ENCODE measurements at regions not wholly inside any gene's neighbourhood (a gene's known extent, or its start where the extent isn't known, plus 50 kb on each side); places are given as distances from the start of the nearest gene placed in this dataset.

DNA sequence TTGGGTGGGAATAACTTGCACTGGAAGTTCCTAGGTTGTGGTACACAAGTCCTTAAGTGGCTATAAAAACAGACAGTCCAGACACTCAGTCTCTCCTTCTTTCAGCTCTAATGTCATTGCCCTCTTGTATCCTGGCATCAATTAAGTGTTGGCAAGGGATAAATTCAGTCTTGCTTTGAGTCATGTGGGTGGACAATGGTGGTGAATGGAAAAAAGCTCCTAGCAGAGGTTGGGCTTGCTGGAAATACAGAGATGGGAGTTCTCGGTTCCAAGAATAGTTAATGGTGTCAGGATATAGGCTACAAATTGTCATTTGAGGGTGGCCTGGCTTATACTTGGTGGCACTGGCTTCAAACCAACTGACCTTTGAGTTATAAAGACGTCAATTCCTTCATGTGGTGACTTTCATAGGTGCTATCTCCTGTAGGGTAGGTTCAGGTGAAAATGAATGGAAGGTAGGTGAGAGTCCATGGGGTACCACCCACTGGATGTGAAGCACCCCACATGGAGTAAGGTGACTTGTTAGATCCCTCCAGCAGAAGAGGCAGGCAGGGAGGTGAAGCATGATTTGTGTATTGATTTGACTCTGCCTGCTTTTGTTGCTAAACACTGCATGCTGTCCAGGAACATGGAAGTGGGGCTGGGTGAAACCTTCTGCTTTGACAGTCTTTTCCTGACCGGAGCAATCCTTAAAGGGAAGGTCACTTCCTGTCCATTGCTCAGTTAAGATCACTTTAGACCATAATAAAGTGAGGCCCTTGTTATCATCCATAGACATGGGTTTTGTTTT, 102.0 kb downstream of the LACC1 start (continued):
- no peak for TF ChIP-seq STAT1 (IDR thresholded peaks at IDR 0.05; ENCODE audit: unreplicated experiment)

DNA sequence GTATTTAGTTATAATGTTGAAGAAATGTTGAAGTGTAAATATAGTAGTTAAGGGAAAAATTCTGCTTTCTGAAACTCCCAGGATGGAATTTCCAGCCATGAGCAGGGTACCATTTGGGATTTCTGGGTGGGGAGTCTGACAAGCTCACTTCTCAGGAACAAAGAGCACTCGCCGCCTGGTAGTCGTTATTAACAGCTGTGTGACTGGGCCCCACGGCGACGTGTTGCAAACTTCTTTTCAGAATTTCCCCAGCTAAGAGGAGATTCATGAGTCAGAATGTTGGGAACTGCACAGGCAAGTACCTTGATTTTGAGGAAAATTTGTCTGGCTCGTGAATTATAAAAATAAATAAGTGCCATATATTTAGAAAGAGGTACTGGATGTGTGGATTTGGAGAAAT, 103.7 kb downstream of the LACC1 start:
- Mint-ChIP-seq H3K36me3 (ENCODE audit: low read depth) (no peaks in the 10 kb centered on the region), H3K4me1 (peaks cover 5% of the 10 kb centered on the region; the same call in 2 of the 3 replicates), H3K27me3 (ENCODE audit: insufficient read depth, low read depth, poor library complexity) (no peaks in the 10 kb centered on the region), H3K9me3 (no peaks in the 10 kb centered on the region), H3K27ac (no peak overlapping the region), H3K4me3 (no peak overlapping the region)
- H4K20me1 ChIP-seq (replicated peaks; ENCODE audit: insufficient read depth) = no peaks in the 10 kb centered on the region
- no peak overlapping the region for H3K4me3 ChIP-seq
- H3F3A ChIP-seq (replicated peaks; ENCODE audit: low read depth) = no peaks in the 10 kb centered on the region
- H3K79me2 ChIP-seq (replicated peaks; ENCODE audit: insufficient read depth) = no peaks in the 10 kb centered on the region
- H3K9me2 ChIP-seq (ENCODE audit: insufficient read depth) = no peaks in the 10 kb centered on the region; the same call in 1 of the 2 replicates
- DNase-seq (ENCODE audit: low spot score) (no peak), ATAC-seq (no peak)
- H3K36me3 ChIP-seq (ENCODE audit: insufficient read depth) = no peaks in the 10 kb centered on the region
- no peak for TF ChIP-seq STAT1 (IDR thresholded peaks at IDR 0.05; ENCODE audit: unreplicated experiment)
- no peak for TF ChIP-seq CREB1 (CRISPR knock-in tag; IDR thresholded peaks at IDR 0.05; ENCODE audit: low read depth)
- TF ChIP-seq ZNF114 (CRISPR knock-in tag; IDR thresholded peaks at IDR 0.05) = no peak
- TF ChIP-seq EZH2phosphoT487 (IDR thresholded peaks at IDR 0.05; ENCODE audit: unreplicated experiment) = no peak
- H3K27ac ChIP-seq (ENCODE audit: low read depth) = no peak overlapping the region
- peaks cover 6% of the 10 kb centered on the region; the same call in 1 of the 2 replicates for H3K4me1 ChIP-seq (ENCODE audit: insufficient read depth)
- H2AFZ ChIP-seq = 0 out of 2 replicates have a peak overlapping the region, but pooled peaks have one; percentile 24
- no peak overlapping the region for H3K4me2 ChIP-seq
- no peaks in the 10 kb centered on the region for H3K27me3 ChIP-seq (ENCODE audit: insufficient read depth)

DNA sequence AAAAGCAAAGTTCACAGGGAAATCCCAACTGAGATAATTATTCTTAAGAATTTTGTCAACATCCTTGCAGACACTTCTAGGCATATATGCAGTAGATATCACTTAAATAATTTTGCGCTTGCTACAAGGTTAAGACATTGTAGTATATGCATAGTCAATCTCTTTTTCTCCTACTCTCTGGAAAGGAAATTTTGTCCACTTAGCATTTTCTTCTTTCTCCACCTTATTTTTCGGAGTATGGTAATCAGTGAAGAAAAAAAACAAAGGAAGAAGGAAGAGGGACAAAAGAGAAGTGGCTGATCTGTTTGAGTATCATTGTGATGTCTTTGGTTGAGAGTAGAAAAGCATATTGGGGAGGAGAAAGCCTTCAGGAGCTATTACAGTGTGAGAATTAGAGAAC, 104.6 kb downstream of the LACC1 start:
- TF ChIP-seq REST (IDR thresholded peaks at IDR 0.05; ENCODE audit: unreplicated experiment) (no peak), POLR2AphosphoS5 (IDR thresholded peaks at IDR 0.05; ENCODE audit: low read depth) (no peak), CREB1 (CRISPR knock-in tag; IDR thresholded peaks at IDR 0.05; ENCODE audit: low read depth) (no peak), ZNF114 (CRISPR knock-in tag; IDR thresholded peaks at IDR 0.05) (no peak), NANOG (IDR thresholded peaks at IDR 0.05; ENCODE audit: borderline replicate concordance) (no peak), EZH2phosphoT487 (IDR thresholded peaks at IDR 0.05; ENCODE audit: unreplicated experiment) (no peak), EZH2 (IDR thresholded peaks at IDR 0.05; ENCODE audit: low read depth, unreplicated experiment) (no peak), ZNF331 (CRISPR knock-in tag; IDR thresholded peaks at IDR 0.05; ENCODE audit: low read depth) (no peak)
- TF ChIP-seq, protein P1, sequence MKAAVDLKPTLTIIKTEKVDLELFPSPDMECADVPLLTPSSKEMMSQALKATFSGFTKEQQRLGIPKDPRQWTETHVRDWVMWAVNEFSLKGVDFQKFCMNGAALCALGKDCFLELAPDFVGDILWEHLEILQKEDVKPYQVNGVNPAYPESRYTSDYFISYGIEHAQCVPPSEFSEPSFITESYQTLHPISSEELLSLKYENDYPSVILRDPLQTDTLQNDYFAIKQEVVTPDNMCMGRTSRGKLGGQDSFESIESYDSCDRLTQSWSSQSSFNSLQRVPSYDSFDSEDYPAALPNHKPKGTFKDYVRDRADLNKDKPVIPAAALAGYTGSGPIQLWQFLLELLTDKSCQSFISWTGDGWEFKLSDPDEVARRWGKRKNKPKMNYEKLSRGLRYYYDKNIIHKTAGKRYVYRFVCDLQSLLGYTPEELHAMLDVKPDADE (IDR thresholded peaks at IDR 0.05) = no peak
- TF ChIP-seq, protein P2, sequence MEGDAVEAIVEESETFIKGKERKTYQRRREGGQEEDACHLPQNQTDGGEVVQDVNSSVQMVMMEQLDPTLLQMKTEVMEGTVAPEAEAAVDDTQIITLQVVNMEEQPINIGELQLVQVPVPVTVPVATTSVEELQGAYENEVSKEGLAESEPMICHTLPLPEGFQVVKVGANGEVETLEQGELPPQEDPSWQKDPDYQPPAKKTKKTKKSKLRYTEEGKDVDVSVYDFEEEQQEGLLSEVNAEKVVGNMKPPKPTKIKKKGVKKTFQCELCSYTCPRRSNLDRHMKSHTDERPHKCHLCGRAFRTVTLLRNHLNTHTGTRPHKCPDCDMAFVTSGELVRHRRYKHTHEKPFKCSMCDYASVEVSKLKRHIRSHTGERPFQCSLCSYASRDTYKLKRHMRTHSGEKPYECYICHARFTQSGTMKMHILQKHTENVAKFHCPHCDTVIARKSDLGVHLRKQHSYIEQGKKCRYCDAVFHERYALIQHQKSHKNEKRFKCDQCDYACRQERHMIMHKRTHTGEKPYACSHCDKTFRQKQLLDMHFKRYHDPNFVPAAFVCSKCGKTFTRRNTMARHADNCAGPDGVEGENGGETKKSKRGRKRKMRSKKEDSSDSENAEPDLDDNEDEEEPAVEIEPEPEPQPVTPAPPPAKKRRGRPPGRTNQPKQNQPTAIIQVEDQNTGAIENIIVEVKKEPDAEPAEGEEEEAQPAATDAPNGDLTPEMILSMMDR (conservative IDR thresholded peaks at IDR 0.05; ENCODE audit: low read depth in 2 of 2) = no peak
- peak overlapping the region; percentile 11; the same call in 1 of the 2 replicates for H2AFZ ChIP-seq

More for the DNA sequence above, 104.6 kb downstream of the LACC1 start:
- no peaks in the 10 kb centered on the region for H3K36me3 ChIP-seq (ENCODE audit: insufficient read depth)
- H3K27me3 ChIP-seq (ENCODE audit: insufficient read depth) = no peaks in the 10 kb centered on the region
- no peaks in the 10 kb centered on the region for H3K79me2 ChIP-seq (replicated peaks; ENCODE audit: insufficient read depth)
- Mint-ChIP-seq H3K4me3 (no peak overlapping the region), H3K27me3 (ENCODE audit: insufficient read depth, low read depth, poor library complexity) (peaks cover 2% of the 10 kb centered on the region), H3K36me3 (ENCODE audit: low read depth) (no peaks in the 10 kb centered on the region), H3K4me1 (peaks cover 5% of the 10 kb centered on the region; the same call in 2 of the 3 replicates), H3K27ac (no peak overlapping the region), H3K9me3 (no peaks in the 10 kb centered on the region)
- H4K20me1 ChIP-seq (replicated peaks; ENCODE audit: insufficient read depth) = no peaks in the 10 kb centered on the region
- no peak overlapping the region for H3K27ac ChIP-seq (ENCODE audit: low read depth)
- H3F3A ChIP-seq (replicated peaks; ENCODE audit: low read depth) = no peaks in the 10 kb centered on the region
- H3K4me3 ChIP-seq = no peak overlapping the region
- peaks cover 6% of the 10 kb centered on the region; the same call in 1 of the 2 replicates for H3K4me1 ChIP-seq (ENCODE audit: insufficient read depth)
- no peaks in the 10 kb centered on the region; the same call in 1 of the 2 replicates for H3K9me2 ChIP-seq (ENCODE audit: insufficient read depth)
- ATAC-seq (no peak), DNase-seq (ENCODE audit: low spot score) (no peak)
- H3K4me2 ChIP-seq = no peak overlapping the region
